ENCODE measurements at regions not wholly inside any gene's neighbourhood (a gene's known extent, or its start where the extent isn't known, plus 50 kb on each side); places are given as distances from the start of the nearest gene placed in this dataset.

- in situ Hi-C loops (cut with HindIII; ENCODE audit: low sequenced_read_pairs) = no loop called here
These were observed 68.3 kb upstream of the SLC44A1 start for GRCh38 chr9:105176194-105176593.

- in situ Hi-C loops (cut with HindIII; ENCODE audit: low sequenced_read_pairs) = no loop called here
These were observed 66.4 kb upstream of the SLC44A1 start for GRCh38 chr9:105178076-105178475.

GRCh38 chr9:105187781-105188180 lies 56.7 kb upstream of the SLC44A1 start:
- in situ Hi-C loops (cut with HindIII; ENCODE audit: low sequenced_read_pairs) = no loop called here

DNA sequence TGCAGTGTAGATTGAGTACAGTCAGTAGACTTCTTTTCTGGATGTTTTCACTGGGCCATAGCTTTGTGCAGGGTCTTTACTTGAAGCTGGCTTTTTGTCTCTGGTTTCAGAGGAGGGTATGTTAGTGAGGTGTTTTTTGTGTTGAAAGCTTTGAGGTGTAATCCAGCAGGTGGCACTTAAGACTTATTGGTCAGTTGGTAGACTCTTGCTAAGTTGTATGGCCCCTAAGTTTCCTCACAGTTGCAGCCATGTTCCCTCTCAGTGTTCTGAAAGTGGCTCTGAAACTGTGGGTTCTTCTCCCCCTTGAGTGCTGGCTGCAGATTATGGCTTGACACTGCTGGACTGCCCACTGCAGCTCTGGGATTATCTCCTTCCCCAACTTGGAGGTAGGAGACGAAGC lies 55.7 kb upstream of the SLC44A1 start:
- in situ Hi-C loops (cut with HindIII; ENCODE audit: low sequenced_read_pairs) = no loop called here

- in situ Hi-C loops (cut with HindIII; ENCODE audit: low sequenced_read_pairs) = no loop called here
These were observed 52.8 kb upstream of the SLC44A1 start for GRCh38 chr9:105191508-105192121.

DNA sequence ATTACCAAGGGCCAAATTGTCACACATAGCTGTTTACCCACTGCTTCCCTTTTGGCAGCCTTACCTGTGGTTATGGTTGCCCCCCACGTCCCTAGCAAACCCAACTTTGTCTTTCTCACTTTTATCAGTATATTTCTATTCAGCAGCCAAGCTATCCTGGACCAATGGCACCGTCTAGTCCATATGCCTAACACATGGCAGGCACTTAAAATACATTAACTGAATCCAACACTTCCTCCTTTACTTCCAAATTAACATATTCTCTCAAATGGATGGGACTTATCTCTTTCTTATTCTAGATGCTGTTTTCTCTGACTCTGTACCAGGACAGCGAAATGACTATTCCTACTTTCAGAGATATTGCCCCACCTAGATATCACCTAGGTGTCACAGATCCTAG lies 50.9 kb upstream of the SLC44A1 start:
- in situ Hi-C loops (cut with HindIII; ENCODE audit: low sequenced_read_pairs) = no loop called here

DNA sequence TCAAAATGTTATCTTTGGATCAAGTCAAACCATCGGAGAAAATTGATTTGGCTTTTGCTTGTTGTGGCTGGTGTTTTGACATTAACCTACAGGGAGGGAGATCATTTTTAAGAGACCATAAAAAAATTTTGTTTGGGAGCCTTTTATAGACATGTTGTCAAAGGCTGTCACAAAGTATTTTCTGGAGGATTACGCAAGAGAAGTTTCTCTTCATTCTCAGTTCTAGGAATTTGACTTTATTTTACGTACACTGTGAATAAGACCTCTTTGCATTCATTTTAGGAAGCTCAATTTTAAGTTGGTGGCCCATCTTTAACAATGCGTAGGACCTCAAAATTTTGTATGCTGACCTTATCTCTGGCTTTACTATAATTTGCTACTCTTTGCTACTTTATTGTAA lies 50.2 kb upstream of the SLC44A1 start:
- in situ Hi-C loops (cut with HindIII; ENCODE audit: low sequenced_read_pairs) = no loop called here

Measured in endothelial cell of hepatic sinusoid (primary cell).